Testis (tissue), 2 donors: ENCODE measurements at regions not wholly inside any gene's neighbourhood (a gene's known extent, or its start where the extent isn't known, plus 50 kb on each side); places are given as distances from the start of the nearest gene placed in this dataset.

Source experiments
- POLR2A ChIP-seq: fragments of 450-650 bp; IDR thresholded peaks from one replicate; pipeline ENCODE4 v1.6.1; 2017; ENCODE audit warnings: antibody characterized with exemption, mild to moderate bottlenecking, moderate library complexity
- TF ChIP-seq, protein P1 (sequence below), 3 experiments: fragments of 450-650 bp in 2 of 3; fragments of 200-600 bp in 1 of 3; sonication (generic) in 1 of 3; IDR thresholded peaks; one replicate each; pipeline ENCODE4 v1.5.1; 2016 to 2019; ENCODE audit warnings: antibody characterized with exemption in 3 of 3, mild to moderate bottlenecking in 2 of 3, moderate library complexity in 1 of 3

GRCh38 chrX:139475432-139475831, 55.1 kb upstream of the F9 start:
- no peak for TF ChIP-seq POLR2A
- TF ChIP-seq, protein P1, sequence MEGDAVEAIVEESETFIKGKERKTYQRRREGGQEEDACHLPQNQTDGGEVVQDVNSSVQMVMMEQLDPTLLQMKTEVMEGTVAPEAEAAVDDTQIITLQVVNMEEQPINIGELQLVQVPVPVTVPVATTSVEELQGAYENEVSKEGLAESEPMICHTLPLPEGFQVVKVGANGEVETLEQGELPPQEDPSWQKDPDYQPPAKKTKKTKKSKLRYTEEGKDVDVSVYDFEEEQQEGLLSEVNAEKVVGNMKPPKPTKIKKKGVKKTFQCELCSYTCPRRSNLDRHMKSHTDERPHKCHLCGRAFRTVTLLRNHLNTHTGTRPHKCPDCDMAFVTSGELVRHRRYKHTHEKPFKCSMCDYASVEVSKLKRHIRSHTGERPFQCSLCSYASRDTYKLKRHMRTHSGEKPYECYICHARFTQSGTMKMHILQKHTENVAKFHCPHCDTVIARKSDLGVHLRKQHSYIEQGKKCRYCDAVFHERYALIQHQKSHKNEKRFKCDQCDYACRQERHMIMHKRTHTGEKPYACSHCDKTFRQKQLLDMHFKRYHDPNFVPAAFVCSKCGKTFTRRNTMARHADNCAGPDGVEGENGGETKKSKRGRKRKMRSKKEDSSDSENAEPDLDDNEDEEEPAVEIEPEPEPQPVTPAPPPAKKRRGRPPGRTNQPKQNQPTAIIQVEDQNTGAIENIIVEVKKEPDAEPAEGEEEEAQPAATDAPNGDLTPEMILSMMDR (IDR thresholded peaks at IDR 0.05): no peak
